K562 (cell line): ENCODE measurements at regions not wholly inside any gene's neighbourhood (a gene's known extent, or its start where the extent isn't known, plus 50 kb on each side); places are given as distances from the start of the nearest gene placed in this dataset.

ENCODE experiments used
- EZH2 ChIP-seq: IDR thresholded peaks from 2 replicates; pipeline ENCODE4 v1.6.1; 2012; ENCODE audit warnings: low read depth, mild to moderate bottlenecking, inconsistent platforms, low read length, borderline replicate concordance
- GATAD2A ChIP-seq: fragments of 450-650 bp; IDR thresholded peaks from 2 replicates; pipeline ENCODE4 v1.6.1; 2017
- MXI1 ChIP-seq: IDR thresholded peaks from 2 replicates; pipeline ENCODE4 v1.6.1; 2011; ENCODE audit warnings: low read depth, mild to moderate bottlenecking, improper control_type of control experiment, low read length
- POLR2AphosphoS2 ChIP-seq: IDR thresholded peaks from 2 replicates; pipeline ENCODE4 v1.6.1; 2012; ENCODE audit warnings: low read length, improper control_type of control experiment
- TF ChIP-seq, protein P1 (sequence below): sonication (generic); formaldehyde crosslinking; IDR thresholded peaks from 2 replicates; pipeline ENCODE4 v1.8.1; 2022; ENCODE audit warnings: missing genetic modification reagents
- TF ChIP-seq, protein P2 (sequence below), 3 experiments: IDR thresholded peaks in 2 of 3; conservative IDR thresholded peaks in 1 of 3; 2 replicates each; pipeline ENCODE4 v1.5.1; 2011 to 2012; ENCODE audit warnings: low read length in 3 of 3, mild to moderate bottlenecking in 3 of 3, control low read depth in 2 of 3, improper control_type of control experiment in 1 of 3, inconsistent platforms in 1 of 3, low read depth in 1 of 3, mixed read lengths in 1 of 3, moderate library complexity in 1 of 3; ENCODE audit not compliant: insufficient read depth in 2 of 3

DNA sequence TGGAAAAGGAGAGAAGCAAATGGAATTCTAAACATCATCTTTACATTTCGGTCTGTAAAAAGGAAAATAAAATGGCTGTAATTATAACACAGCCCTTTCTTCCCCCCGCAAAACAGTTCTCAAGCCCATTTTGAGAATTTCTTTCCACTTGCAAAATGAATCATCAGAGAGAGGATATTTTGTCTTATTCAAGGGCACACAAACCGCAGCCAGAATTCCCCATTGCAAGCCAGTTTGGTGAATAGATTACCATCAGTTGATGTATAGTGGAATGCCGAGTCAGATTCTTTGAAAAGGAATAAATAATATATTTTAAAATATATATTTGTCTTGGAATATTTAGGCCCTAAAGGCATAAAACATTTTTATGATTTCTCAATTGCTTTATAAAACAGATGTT, 420.4 kb upstream of the SEMA6D start:
- TF ChIP-seq, protein P1, sequence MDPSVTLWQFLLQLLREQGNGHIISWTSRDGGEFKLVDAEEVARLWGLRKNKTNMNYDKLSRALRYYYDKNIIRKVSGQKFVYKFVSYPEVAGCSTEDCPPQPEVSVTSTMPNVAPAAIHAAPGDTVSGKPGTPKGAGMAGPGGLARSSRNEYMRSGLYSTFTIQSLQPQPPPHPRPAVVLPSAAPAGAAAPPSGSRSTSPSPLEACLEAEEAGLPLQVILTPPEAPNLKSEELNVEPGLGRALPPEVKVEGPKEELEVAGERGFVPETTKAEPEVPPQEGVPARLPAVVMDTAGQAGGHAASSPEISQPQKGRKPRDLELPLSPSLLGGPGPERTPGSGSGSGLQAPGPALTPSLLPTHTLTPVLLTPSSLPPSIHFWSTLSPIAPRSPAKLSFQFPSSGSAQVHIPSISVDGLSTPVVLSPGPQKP (CRISPR knock-in tag): no peak
- TF ChIP-seq MXI1: no peak
- TF ChIP-seq, protein P2, sequence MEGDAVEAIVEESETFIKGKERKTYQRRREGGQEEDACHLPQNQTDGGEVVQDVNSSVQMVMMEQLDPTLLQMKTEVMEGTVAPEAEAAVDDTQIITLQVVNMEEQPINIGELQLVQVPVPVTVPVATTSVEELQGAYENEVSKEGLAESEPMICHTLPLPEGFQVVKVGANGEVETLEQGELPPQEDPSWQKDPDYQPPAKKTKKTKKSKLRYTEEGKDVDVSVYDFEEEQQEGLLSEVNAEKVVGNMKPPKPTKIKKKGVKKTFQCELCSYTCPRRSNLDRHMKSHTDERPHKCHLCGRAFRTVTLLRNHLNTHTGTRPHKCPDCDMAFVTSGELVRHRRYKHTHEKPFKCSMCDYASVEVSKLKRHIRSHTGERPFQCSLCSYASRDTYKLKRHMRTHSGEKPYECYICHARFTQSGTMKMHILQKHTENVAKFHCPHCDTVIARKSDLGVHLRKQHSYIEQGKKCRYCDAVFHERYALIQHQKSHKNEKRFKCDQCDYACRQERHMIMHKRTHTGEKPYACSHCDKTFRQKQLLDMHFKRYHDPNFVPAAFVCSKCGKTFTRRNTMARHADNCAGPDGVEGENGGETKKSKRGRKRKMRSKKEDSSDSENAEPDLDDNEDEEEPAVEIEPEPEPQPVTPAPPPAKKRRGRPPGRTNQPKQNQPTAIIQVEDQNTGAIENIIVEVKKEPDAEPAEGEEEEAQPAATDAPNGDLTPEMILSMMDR (IDR thresholded peaks at IDR 0.05 in 2 of 3, conservative IDR thresholded peaks at IDR 0.05 in 1 of 3; ENCODE audit: insufficient read depth in 2 of 3, low read depth in 1 of 3, low read length in 3 of 3): no peak
- TF ChIP-seq EZH2: no peak
- TF ChIP-seq POLR2AphosphoS2: no peak
- no peak for TF ChIP-seq GATAD2A
